Gastrocnemius medialis (tissue), 4 donors: ENCODE measurements at regions not wholly inside any gene's neighbourhood (a gene's known extent, or its start where the extent isn't known, plus 50 kb on each side); places are given as distances from the start of the nearest gene placed in this dataset.

Experiments
- ATAC-seq, 2 donors: fragments of 150-250 bp; one replicate each; pipeline ENCODE4 v1.9.1; 2016
- DNase-seq, 2 donors: peaks; one replicate each; pipeline ENCODE4 v3.0.0-alpha.2; 2019
- H3K27ac ChIP-seq, 4 donors: fragments of 200-600 bp; sonication (generic); 1 replicate in 1 of 4; 2 replicates in 3 of 4; pipeline ENCODE4 v1.5.1; 2016 to 2018; ENCODE audit warnings: mild to moderate bottlenecking in 2 of 4, moderate library complexity in 1 of 4
- H3K27me3 ChIP-seq, 3 donors: fragments of 200-600 bp; sonication (generic) in 2 of 3; 1 replicate in 1 of 3; 2 replicates in 2 of 3; pipeline versions ENCODE4 v1.5.1 to v1.6.0; 2016 to 2019; ENCODE audit warnings: mild to moderate bottlenecking in 1 of 3, moderate library complexity in 1 of 3
- H3K36me3 ChIP-seq, 2 donors: fragments of 200-600 bp; sonication (generic) in 1 of 2; one replicate each; pipeline ENCODE4 v1.5.1; 2017 to 2018
- H3K4me1 ChIP-seq, 2 donors: fragments of 200-600 bp; sonication (generic) in 1 of 2; one replicate each; pipeline ENCODE4 v1.5.1; 2016 to 2017; ENCODE audit warnings: mild to moderate bottlenecking in 2 of 2
- H3K4me3 ChIP-seq, 4 donors: fragments of 200-600 bp; sonication (generic) in 3 of 4; 1 replicate in 1 of 4; 2 replicates in 3 of 4; pipeline ENCODE4 v1.5.1; 2016 to 2019; ENCODE audit warnings: mild to moderate bottlenecking in 2 of 4
- H3K9me3 ChIP-seq, 3 donors: fragments of 200-600 bp; sonication (generic) in 2 of 3; 1 replicate in 1 of 3; 2 replicates in 2 of 3; pipeline ENCODE4 v1.5.1; 2016 to 2019
- CTCF ChIP-seq, 5 experiments: fragments of 450-650 bp in 3 of 5; fragments of 200-600 bp in 2 of 5; sonication (generic) in 2 of 5; IDR thresholded peaks in 4 of 5; conservative IDR thresholded peaks in 1 of 5; 1 replicate in 4 of 5; 2 replicates in 1 of 5; pipeline ENCODE4 v1.5.1; 2016 to 2019; ENCODE audit warnings: antibody characterized with exemption in 5 of 5, mild to moderate bottlenecking in 3 of 5, moderate library complexity in 3 of 5
- POLR2A ChIP-seq, 2 donors: fragments of 450-650 bp; IDR thresholded peaks; one replicate each; pipeline ENCODE4 v1.6.1; 2017; ENCODE audit warnings: antibody characterized with exemption in 2 of 2, mild to moderate bottlenecking in 2 of 2, moderate library complexity in 2 of 2
- in situ Hi-C, 4 donors: fragments of 200-750 bp; cut with MboI; loops; one replicate each; pipeline versions ENCODE4 v1.15.0 to v1.8.0; 2017; ENCODE audit warnings: low sequenced_read_pairs in 4 of 4
- intact Hi-C: fragments of 100-400 bp; cut with DNase I; formaldehyde crosslinking; loops from one replicate; pipeline ENCODE4 v1.15.1; 2023; ENCODE audit warnings: low total_unique reads

GRCh38 chr3:73739791-73740453 is 115.2 kb upstream of the PDZRN3 start:
- in situ Hi-C loops, result loop anchor here in 1 of 4 donors (25.0 kb wide), 1 partner anchor 228 kb away; no protein-coding TSS in a partner anchor
- no peaks in the 10 kb centered on the region for H3K4me1 ChIP-seq
- DNase-seq (no peak), ATAC-seq (no peak)
- H3K4me3 ChIP-seq, result no peak overlapping the region
- intact Hi-C loops, result no loop called here
- no peak overlapping the region for H3K27ac ChIP-seq
- TF ChIP-seq CTCF (IDR thresholded peaks at IDR 0.05 in 4 of 5, conservative IDR thresholded peaks at IDR 0.05 in 1 of 5) (no peak), POLR2A (IDR thresholded peaks at IDR 0.05) (no peak)
- no peaks in the 10 kb centered on the region for H3K27me3 ChIP-seq
- H3K9me3 ChIP-seq, result no peaks in the 10 kb centered on the region
- no peaks in the 10 kb centered on the region for H3K36me3 ChIP-seq

- no peaks in the 10 kb centered on the region for H3K27me3 ChIP-seq
- no peak overlapping the region for H3K27ac ChIP-seq
- no peak overlapping the region for H3K4me3 ChIP-seq
- DNase-seq (no peak), ATAC-seq (no peak)
- H3K36me3 ChIP-seq, result no peaks in the 10 kb centered on the region
- H3K4me1 ChIP-seq, result peaks cover 7 to 9% of the 10 kb centered on the region in 2 donors
- in situ Hi-C loops, result loop anchor here in 1 of 4 donors (25.0 kb wide), 1 partner anchor 226 kb away; no protein-coding TSS in a partner anchor
- H3K9me3 ChIP-seq, result no peaks in the 10 kb centered on the region
- intact Hi-C loops, result no loop called here
- no peak for TF ChIP-seq CTCF (IDR thresholded peaks at IDR 0.05 in 4 of 5, conservative IDR thresholded peaks at IDR 0.05 in 1 of 5)
- TF ChIP-seq POLR2A (IDR thresholded peaks at IDR 0.05), result no peak
These were observed 114.0 kb upstream of the PDZRN3 start for GRCh38 chr3:73738711-73739110.

DNA sequence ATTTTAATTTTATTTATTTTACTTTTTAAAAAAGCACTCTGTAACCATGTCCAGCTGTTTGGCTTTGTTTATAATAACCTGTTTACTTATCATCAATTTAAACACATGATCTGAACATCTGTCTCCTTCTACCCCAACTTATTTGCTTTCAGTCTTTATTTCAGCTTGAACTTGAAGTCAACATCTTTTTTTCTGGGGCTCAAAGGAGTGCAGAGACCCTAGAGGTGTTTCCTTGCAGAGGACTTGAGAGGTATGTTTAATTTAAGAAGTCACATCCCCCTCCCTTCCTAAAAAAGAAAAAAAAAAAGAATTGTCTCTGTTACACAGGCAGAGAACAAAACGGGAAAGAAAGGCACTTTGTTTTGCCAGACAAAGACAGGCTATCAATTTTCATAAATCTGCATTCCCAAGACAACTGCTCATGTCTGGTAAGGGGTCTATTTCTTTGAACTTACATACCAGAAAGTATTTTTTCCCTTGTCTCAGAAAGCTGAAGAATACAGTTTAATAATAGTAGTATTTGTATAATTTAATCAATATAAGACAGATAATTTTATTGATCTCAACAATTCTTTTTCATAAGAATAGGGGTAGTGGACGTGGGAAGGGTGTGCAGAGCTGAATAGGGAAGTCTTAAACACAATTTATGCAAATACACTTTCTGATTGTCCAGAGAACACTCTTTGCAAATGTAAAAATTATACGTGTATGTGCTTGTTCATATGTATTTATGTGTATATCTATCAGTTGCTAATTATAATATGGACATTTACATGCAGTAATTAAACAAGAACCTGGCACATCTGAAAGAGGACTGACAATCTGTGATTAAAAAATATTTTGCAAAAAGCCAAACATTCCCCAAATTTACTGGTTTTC is 109.7 kb upstream of the PDZRN3 start:
- in situ Hi-C loops, result loop anchor here in 1 of 4 donors (25.0 kb wide), 1 partner anchor 222 kb away; no protein-coding TSS in a partner anchor

DNA sequence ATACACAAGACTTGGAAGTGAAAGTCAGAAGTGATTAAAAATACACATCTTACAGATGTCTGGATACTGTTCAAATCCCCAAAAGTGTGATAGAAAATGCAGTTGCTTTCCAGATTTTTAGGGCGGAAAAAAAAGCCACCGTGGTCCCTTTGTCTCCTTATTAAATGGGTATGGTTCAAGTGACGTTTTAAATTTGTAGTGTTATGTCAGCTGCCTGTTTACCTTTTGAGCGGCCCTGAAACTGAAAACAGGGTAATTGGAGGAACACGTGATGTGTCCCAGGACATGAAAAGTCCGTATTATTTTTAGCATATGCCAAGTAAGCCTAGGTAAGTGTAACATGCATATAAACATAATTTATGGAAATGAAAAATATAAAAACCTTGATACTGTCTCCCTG is 109.0 kb upstream of the PDZRN3 start:
- DNase-seq (peak in 1 of 2 donors; percentile 24), ATAC-seq (peak; percentile 35 to 63)
- Histone ChIP-seq H3K4me1 (peaks cover 25 to 28% of the 10 kb centered on the region in 2 donors), H3K27ac (peak overlapping the region in 3 of 4 donors; percentile 43 to 67 (median 61)), H3K27me3 (no peaks in the 10 kb centered on the region), H3K4me3 (no peak overlapping the region), H3K36me3 (no peaks in the 10 kb centered on the region), H3K9me3 (no peaks in the 10 kb centered on the region)
- in situ Hi-C loops (loop anchor here in 1 of 4 donors (25.0 kb wide), 1 partner anchor 221 kb away; no protein-coding TSS in a partner anchor), intact Hi-C loops (no loop called here)
- TF ChIP-seq POLR2A (IDR thresholded peaks at IDR 0.05) (peak in 1 of 2 donors; percentile 31), CTCF (IDR thresholded peaks at IDR 0.05 in 4 of 5, conservative IDR thresholded peaks at IDR 0.05 in 1 of 5) (no peak)

More for the DNA sequence above, 109.7 kb upstream of the PDZRN3 start:
- TF ChIP-seq POLR2A (IDR thresholded peaks at IDR 0.05) (no peak), CTCF (IDR thresholded peaks at IDR 0.05 in 4 of 5, conservative IDR thresholded peaks at IDR 0.05 in 1 of 5) (no peak)
- intact Hi-C loops, result no loop called here
- Histone ChIP-seq H3K27me3 (no peaks in the 10 kb centered on the region), H3K36me3 (no peaks in the 10 kb centered on the region), H3K4me1 (peaks cover 24 to 28% of the 10 kb centered on the region in 2 donors), H3K27ac (peak overlapping the region in 3 of 4 donors; percentile 29 to 61 (median 43)), H3K4me3 (no peak overlapping the region), H3K9me3 (no peaks in the 10 kb centered on the region)
- DNase-seq (no peak), ATAC-seq (no peak)
